IMR-90 (cell line): ENCODE measurements at regions not wholly inside any gene's neighbourhood (a gene's known extent, or its start where the extent isn't known, plus 50 kb on each side); places are given as distances from the start of the nearest gene placed in this dataset.

Experiments
- ATAC-seq: fragments of 200-7000 bp; cut with Tn5 transposase; 2 replicates; pipeline ENCODE4 v1.9.1; 2020; ENCODE audit warnings: low read depth, mild to moderate bottlenecking, moderate library complexity
- BruUV-seq: library from RNA; stranded (reverse); fragments of 400-500 nt; replicated peaks from 2 replicates; lab custom pipeline; 2021; lab: Mats Ljungman, UMichigan
- CTCF ChIA-PET: fragments of 300-600 bp; formaldehyde crosslinking; extraction: SDS; loops from one replicate; lab custom pipeline; 2021; ENCODE audit warnings: antibody characterized with exemption; lab: Yijun Ruan, JAX
- POLR2A ChIA-PET: fragments of 300-600 bp; sonication (Branson Sonifier 250); formaldehyde crosslinking; loops from one replicate; lab custom pipeline; 2022; ENCODE audit warnings: antibody characterized with exemption; ENCODE audit not compliant: unreplicated experiment; lab: Charles Lee
- DNase-seq: peaks from one replicate; pipeline ENCODE4 v3.0.0; 2013
- H2AFZ ChIP-seq: replicated peaks from 2 replicates; pipeline ENCODE3; 2013; ENCODE audit warnings: low read length, mild to moderate bottlenecking; ENCODE audit not compliant: poor library complexity
- H2AK5ac ChIP-seq: 2 replicates; pipeline ENCODE4 v1.6.1; 2013; ENCODE audit warnings: low read depth, low read length, inconsistent platforms
- H2AK9ac ChIP-seq: replicated peaks from 2 replicates; pipeline ENCODE3; 2013; ENCODE audit warnings: mild to moderate bottlenecking, low read depth, low read length, moderate library complexity; ENCODE audit not compliant: poor library complexity
- H2BK120ac ChIP-seq: 2 replicates; pipeline ENCODE4 v1.6.1; 2013; ENCODE audit warnings: low read depth, low read length, inconsistent platforms
- H2BK15ac ChIP-seq: 3 replicates; pipeline ENCODE4 v1.6.1; 2013; ENCODE audit warnings: low read depth, low read length, inconsistent platforms
- H2BK20ac ChIP-seq: 2 replicates; pipeline ENCODE4 v1.6.1; 2013; ENCODE audit warnings: low read depth, mild to moderate bottlenecking, inconsistent platforms, low read length, moderate library complexity
- H2BK5ac ChIP-seq: 2 replicates; pipeline ENCODE4 v1.6.1; 2013; ENCODE audit warnings: mild to moderate bottlenecking, low read depth, low read length, inconsistent platforms; ENCODE audit not compliant: poor library complexity, severe bottlenecking
- H3K14ac ChIP-seq: replicated peaks from 2 replicates; pipeline ENCODE4 v1.6.1; 2013; ENCODE audit warnings: low read depth, low read length, inconsistent platforms
- H3K18ac ChIP-seq: 2 replicates; pipeline ENCODE4 v1.6.1; 2013; ENCODE audit warnings: low read depth, low read length, control low read depth
- H3K23ac ChIP-seq: 2 replicates; pipeline ENCODE4 v1.6.1; 2013; ENCODE audit warnings: low read depth, low read length, inconsistent platforms
- H3K27ac ChIP-seq: 2 replicates; pipeline ENCODE4 v1.5.1; 2013; ENCODE audit warnings: mild to moderate bottlenecking, control low read depth, low read length; ENCODE audit not compliant: insufficient read depth
- H3K27me3 ChIP-seq: 2 replicates; pipeline ENCODE4 v1.6.1; 2013; ENCODE audit warnings: low read length; ENCODE audit not compliant: control insufficient read depth, insufficient read depth
- H3K36me3 ChIP-seq: 2 replicates; pipeline ENCODE4 v1.6.1; 2013; ENCODE audit warnings: low read length, mixed read lengths; ENCODE audit not compliant: control insufficient read depth, insufficient read depth
- H3K4ac ChIP-seq: 2 replicates; pipeline ENCODE4 v1.6.1; 2013; ENCODE audit warnings: low read depth, low read length, inconsistent platforms
- H3K4me1 ChIP-seq: 2 replicates; pipeline ENCODE4 v1.6.1; 2013; ENCODE audit warnings: low read length, mixed read lengths; ENCODE audit not compliant: control insufficient read depth, insufficient read depth
- H3K4me2 ChIP-seq: 2 replicates; pipeline ENCODE4 v1.6.1; 2013; ENCODE audit warnings: low read depth, mild to moderate bottlenecking, control low read depth, low read length, moderate library complexity
- H3K4me3 ChIP-seq: 2 replicates; pipeline ENCODE4 v1.5.1; 2013; ENCODE audit warnings: low read depth, mild to moderate bottlenecking, control low read depth, low read length, moderate library complexity; ENCODE audit not compliant: insufficient read depth
- H3K56ac ChIP-seq: 2 replicates; pipeline ENCODE4 v1.6.1; 2013; ENCODE audit warnings: low read length, inconsistent platforms; ENCODE audit not compliant: insufficient read depth; ENCODE audit errors: extremely low read depth
- H3K79me1 ChIP-seq, 2 experiments: 2 replicates each; pipeline ENCODE4 v1.6.1; 2013; ENCODE audit warnings: low read length in 2 of 2, inconsistent platforms in 1 of 2, low read depth in 1 of 2
- H3K9ac ChIP-seq: 2 replicates; pipeline ENCODE4 v1.6.1; 2013; ENCODE audit warnings: low read depth, low read length, control low read depth
- H3K9me1 ChIP-seq: 2 replicates; pipeline ENCODE4 v1.6.1; 2013; ENCODE audit warnings: low read length, inconsistent platforms; ENCODE audit not compliant: insufficient read depth
- H3K9me3 ChIP-seq: 2 replicates; pipeline ENCODE4 v1.6.1; 2013; ENCODE audit warnings: low read length; ENCODE audit not compliant: control insufficient read depth, insufficient read depth
- H4K20me1 ChIP-seq: 2 replicates; pipeline ENCODE4 v1.6.1; 2013; ENCODE audit warnings: low read length, inconsistent platforms; ENCODE audit not compliant: insufficient read depth
- H4K5ac ChIP-seq: 2 replicates; pipeline ENCODE4 v1.6.1; 2013; ENCODE audit warnings: mild to moderate bottlenecking, low read depth, low read length, control low read depth
- H4K8ac ChIP-seq, 2 experiments: 2 replicates each; pipeline ENCODE4 v1.6.1; 2013; ENCODE audit warnings: low read depth in 2 of 2, low read length in 2 of 2, control low read depth in 1 of 2, inconsistent platforms in 1 of 2
- H4K91ac ChIP-seq: 2 replicates; pipeline ENCODE4 v1.6.1; 2013; ENCODE audit warnings: low read depth, low read length, inconsistent platforms; ENCODE audit not compliant: insufficient read depth
- BHLHE40 ChIP-seq: fragments of 150-350 bp; IDR thresholded peaks from 2 replicates; pipeline ENCODE4 v1.6.1; 2016; ENCODE audit warnings: mild to moderate bottlenecking, low read depth, low read length
- CEBPB ChIP-seq: IDR thresholded peaks from 2 replicates; pipeline ENCODE4 v1.6.1; 2012; ENCODE audit warnings: low read depth, low read length, improper control_type of control experiment
- CHD1 ChIP-seq: IDR thresholded peaks from 2 replicates; pipeline ENCODE4 v1.6.1; 2012; ENCODE audit warnings: low read depth, low read length, improper control_type of control experiment
- ELK1 ChIP-seq: fragments of 150-350 bp; IDR thresholded peaks from 2 replicates; pipeline ENCODE4 v1.6.1; 2016; ENCODE audit warnings: low read depth, mild to moderate bottlenecking, low read length, moderate library complexity, borderline replicate concordance
- FOS ChIP-seq: fragments of 150-350 bp; IDR thresholded peaks from 2 replicates; pipeline ENCODE4 v1.6.1; 2016; ENCODE audit warnings: low read depth, low read length
- MAFK ChIP-seq: IDR thresholded peaks from 2 replicates; pipeline ENCODE4 v1.6.1; 2012; ENCODE audit warnings: low read depth, low read length, improper control_type of control experiment
- MAZ ChIP-seq: IDR thresholded peaks from 2 replicates; pipeline ENCODE4 v1.6.1; 2012; ENCODE audit warnings: low read depth, mild to moderate bottlenecking, low read length, improper control_type of control experiment, moderate library complexity, borderline replicate concordance
- MXI1 ChIP-seq: IDR thresholded peaks from 2 replicates; pipeline ENCODE4 v1.6.1; 2012; ENCODE audit warnings: low read depth, mild to moderate bottlenecking, low read length, moderate library complexity, borderline replicate concordance
- NFE2L2 ChIP-seq: fragments of 150-350 bp; IDR thresholded peaks from 2 replicates; pipeline ENCODE4 v1.6.1; 2016; ENCODE audit warnings: low read depth, mild to moderate bottlenecking, low read length
- POLR2A ChIP-seq: IDR thresholded peaks from 2 replicates; pipeline ENCODE4 v1.6.1; 2012; ENCODE audit warnings: mild to moderate bottlenecking, low read depth, low read length
- RAD21 ChIP-seq: IDR thresholded peaks from 2 replicates; pipeline ENCODE4 v1.6.1; 2012; ENCODE audit warnings: low read length, improper control_type of control experiment
- RCOR1 ChIP-seq: IDR thresholded peaks from 2 replicates; pipeline ENCODE4 v1.6.1; 2012; ENCODE audit warnings: mild to moderate bottlenecking, low read length, improper control_type of control experiment; ENCODE audit not compliant: insufficient replicate concordance
- RFX5 ChIP-seq: IDR thresholded peaks from 2 replicates; pipeline ENCODE4 v1.8.0; 2012; ENCODE audit warnings: low read depth, mild to moderate bottlenecking, low read length, moderate library complexity
- SMC3 ChIP-seq: fragments of 150-350 bp; IDR thresholded peaks from 2 replicates; pipeline ENCODE4 v1.6.1; 2016; ENCODE audit warnings: low read depth, mild to moderate bottlenecking, antibody characterized with exemption, low read length, moderate library complexity
- WGBS, 2 experiments: methylation state at CpG; one replicate each; pipeline versions ENCODE4 v1.1.5 to v1.1.7; 2013; ENCODE audit warnings: missing lambda C conversion rate in 2 of 2; ENCODE audit not compliant: insufficient read length in 1 of 2; ENCODE audit errors: extremely low coverage in 2 of 2; 5-methylcytosine and 5-hydroxymethylcytosine counted together
- dilution Hi-C: fragments of 300-500 bp; cut with HindIII; formaldehyde crosslinking; loops from one replicate; pipeline ENCODE4 v1.14.3; 2018; ENCODE audit warnings: low sequenced_read_pairs; ENCODE audit not compliant: unreplicated experiment
- in situ Hi-C: fragments of 300-500 bp; cut with MboI; formaldehyde crosslinking; loops from 3 replicates; pipeline ENCODE4 v1.14.3; 2019; ENCODE audit warnings: low sequenced_read_pairs, inconsistent platforms, mixed read lengths
- intact Hi-C: fragments of 100-400 bp; cut with micrococcal nuclease; formaldehyde crosslinking; loops from 2 replicates; pipeline ENCODE4 v1.10.0; 2022
- TF ChIP-seq, protein P1 (sequence below): conservative IDR thresholded peaks from 2 replicates; pipeline ENCODE4 v1.5.1; 2012; ENCODE audit warnings: mild to moderate bottlenecking, low read depth, low read length, improper control_type of control experiment
- TF ChIP-seq, protein P2 (sequence below): fragments of 150-350 bp; IDR thresholded peaks from 2 replicates; pipeline ENCODE4 v1.6.1; 2017; ENCODE audit warnings: mild to moderate bottlenecking, antibody characterized with exemption, low read length, low read depth

DNA sequence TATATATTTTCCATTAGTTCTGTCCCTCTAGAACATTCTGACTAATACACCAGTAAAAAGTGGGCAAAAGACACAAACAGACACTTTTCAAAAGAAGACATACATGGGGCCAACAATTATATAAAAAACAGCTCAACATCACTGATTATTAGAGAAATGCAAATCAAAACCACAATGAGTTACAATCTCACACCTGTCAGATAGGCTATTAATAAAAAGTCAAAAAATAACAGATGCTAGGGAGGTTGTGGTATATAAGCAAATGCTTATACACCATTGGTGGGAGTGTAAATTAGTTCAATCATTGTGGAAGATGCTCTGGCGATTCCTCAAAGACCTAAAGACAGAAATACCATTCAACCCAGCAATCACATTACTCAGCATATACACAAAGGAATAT lies 1707.8 kb downstream of the GRIK2 start:
- H2AFZ ChIP-seq, result no peak overlapping the region
- H4K8ac ChIP-seq, result no peak overlapping the region
- no peak overlapping the region for H4K5ac ChIP-seq
- DNase-seq (no peak), ATAC-seq (no peak)
- no peak overlapping the region for H3K27ac ChIP-seq
- no peaks in the 10 kb centered on the region for H3K4me1 ChIP-seq
- ChIA-PET POLR2A (no interaction called here), CTCF (no interaction called here)
- BruUV-seq, result no TSS peak
- no peak overlapping the region for H3K9ac ChIP-seq
- dilution Hi-C loops (no loop called here), intact Hi-C loops (no loop called here), in situ Hi-C loops (no loop called here)
- no peaks in the 10 kb centered on the region for H3K9me1 ChIP-seq
- no peak overlapping the region for H2BK15ac ChIP-seq
- H3K4me2 ChIP-seq, result no peak overlapping the region
- no peak overlapping the region for H2AK5ac ChIP-seq
- H2BK20ac ChIP-seq, result no peak overlapping the region
- H4K20me1 ChIP-seq, result no peaks in the 10 kb centered on the region
- no peak overlapping the region for H2AK9ac ChIP-seq
- H3K4ac ChIP-seq, result no peak overlapping the region
- H2BK120ac ChIP-seq, result no peak overlapping the region
- no peak overlapping the region for H3K23ac ChIP-seq
- no peak overlapping the region for H3K18ac ChIP-seq
- no peaks in the 10 kb centered on the region for H3K79me1 ChIP-seq
- H3K4me3 ChIP-seq, result no peak overlapping the region
- peaks cover 2% of the 10 kb centered on the region; the same call in 1 of the 2 replicates for H3K9me3 ChIP-seq
- TF ChIP-seq MAFK (no peak), SMC3 (no peak), RFX5 (no peak), FOS (no peak), RAD21 (no peak), BHLHE40 (no peak), RCOR1 (no peak), MAZ (no peak), CHD1 (no peak), MXI1 (no peak), ELK1 (no peak), NFE2L2 (no peak), CEBPB (no peak), POLR2A (no peak)
- TF ChIP-seq, protein P1, sequence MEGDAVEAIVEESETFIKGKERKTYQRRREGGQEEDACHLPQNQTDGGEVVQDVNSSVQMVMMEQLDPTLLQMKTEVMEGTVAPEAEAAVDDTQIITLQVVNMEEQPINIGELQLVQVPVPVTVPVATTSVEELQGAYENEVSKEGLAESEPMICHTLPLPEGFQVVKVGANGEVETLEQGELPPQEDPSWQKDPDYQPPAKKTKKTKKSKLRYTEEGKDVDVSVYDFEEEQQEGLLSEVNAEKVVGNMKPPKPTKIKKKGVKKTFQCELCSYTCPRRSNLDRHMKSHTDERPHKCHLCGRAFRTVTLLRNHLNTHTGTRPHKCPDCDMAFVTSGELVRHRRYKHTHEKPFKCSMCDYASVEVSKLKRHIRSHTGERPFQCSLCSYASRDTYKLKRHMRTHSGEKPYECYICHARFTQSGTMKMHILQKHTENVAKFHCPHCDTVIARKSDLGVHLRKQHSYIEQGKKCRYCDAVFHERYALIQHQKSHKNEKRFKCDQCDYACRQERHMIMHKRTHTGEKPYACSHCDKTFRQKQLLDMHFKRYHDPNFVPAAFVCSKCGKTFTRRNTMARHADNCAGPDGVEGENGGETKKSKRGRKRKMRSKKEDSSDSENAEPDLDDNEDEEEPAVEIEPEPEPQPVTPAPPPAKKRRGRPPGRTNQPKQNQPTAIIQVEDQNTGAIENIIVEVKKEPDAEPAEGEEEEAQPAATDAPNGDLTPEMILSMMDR, result no peak
- TF ChIP-seq, protein P2, sequence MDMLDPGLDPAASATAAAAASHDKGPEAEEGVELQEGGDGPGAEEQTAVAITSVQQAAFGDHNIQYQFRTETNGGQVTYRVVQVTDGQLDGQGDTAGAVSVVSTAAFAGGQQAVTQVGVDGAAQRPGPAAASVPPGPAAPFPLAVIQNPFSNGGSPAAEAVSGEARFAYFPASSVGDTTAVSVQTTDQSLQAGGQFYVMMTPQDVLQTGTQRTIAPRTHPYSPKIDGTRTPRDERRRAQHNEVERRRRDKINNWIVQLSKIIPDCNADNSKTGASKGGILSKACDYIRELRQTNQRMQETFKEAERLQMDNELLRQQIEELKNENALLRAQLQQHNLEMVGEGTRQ, result no peak
- no CpG with 5 or more reads among the region's 1 CpG for WGBS, 2 experiments
- no peaks in the 10 kb centered on the region for H3K27me3 ChIP-seq
- no peak overlapping the region for H3K56ac ChIP-seq
- H4K91ac ChIP-seq, result no peak overlapping the region
- H3K14ac ChIP-seq, result no peak overlapping the region
- H3K36me3 ChIP-seq, result no peaks in the 10 kb centered on the region
- no peak overlapping the region for H2BK5ac ChIP-seq
